DMS 273 (cell line): ENCODE measurements at regions not wholly inside any gene's neighbourhood (a gene's known extent, or its start where the extent isn't known, plus 50 kb on each side); places are given as distances from the start of the nearest gene placed in this dataset.
A peak's percentile ranks its signal among the peaks of the same experiment; 100 is the strongest.

Experiments
- DNase-seq: peaks from one replicate; lab custom pipeline; 2025; ENCODE audit not compliant: unreplicated experiment; lab: John Stamatoyannopoulos, UW

GRCh38 chr9:90948156-90948555 lies 146.5 kb downstream of the SYK start:
- DNase-seq = no peak

- DNase-seq = no peak
These were observed 149.0 kb downstream of the SYK start for GRCh38 chr9:90950600-90950999.

GRCh38 chr9:90953200-90953599 lies 151.6 kb downstream of the SYK start:
- peak; percentile 3 for DNase-seq

GRCh38 chr9:90953805-90954204 lies 152.2 kb downstream of the SYK start:
- no peak for DNase-seq

GRCh38 chr9:90956026-90956810 lies 154.6 kb downstream of the SYK start:
- DNase-seq = no peak

- DNase-seq = no peak
These were observed 156.7 kb downstream of the SYK start for GRCh38 chr9:90958328-90958727.

GRCh38 chr9:90960941-90961340 lies 159.3 kb downstream of the SYK start:
- no peak for DNase-seq

GRCh38 chr9:90961375-90961774 lies 159.8 kb downstream of the SYK start:
- DNase-seq = no peak

GRCh38 chr9:90964101-90965020 lies 162.7 kb downstream of the SYK start:
- DNase-seq = no peak

GRCh38 chr9:90965226-90966030 lies 163.8 kb downstream of the SYK start:
- no peak for DNase-seq

- DNase-seq = no peak
These were observed 164.3 kb downstream of the SYK start for GRCh38 chr9:90966031-90966290.

GRCh38 chr9:90966480-90967144 lies 165.0 kb downstream of the SYK start:
- no peak for DNase-seq

- DNase-seq = no peak
These were observed 165.5 kb downstream of the SYK start for GRCh38 chr9:90967145-90967538.

GRCh38 chr9:90969021-90969675 lies 167.5 kb downstream of the SYK start:
- DNase-seq = no peak

- DNase-seq = no peak
These were observed 169.0 kb downstream of the SYK start for GRCh38 chr9:90970608-90971007.

- no peak for DNase-seq
These were observed 170.4 kb downstream of the SYK start for GRCh38 chr9:90972057-90972456.

- no peak for DNase-seq
These were observed 172.4 kb downstream of the SYK start for GRCh38 chr9:90974016-90974415.

GRCh38 chr9:90974643-90975245 lies 173.1 kb downstream of the SYK start:
- DNase-seq = no peak

GRCh38 chr9:90975781-90976538 lies 174.3 kb downstream of the SYK start:
- DNase-seq = no peak
